HCT116 (cell line): ENCODE measurements at regions not wholly inside any gene's neighbourhood (a gene's known extent, or its start where the extent isn't known, plus 50 kb on each side); places are given as distances from the start of the nearest gene placed in this dataset.

Source experiments
- ATAC-seq: fragments of 200-7000 bp; cut with Tn5 transposase; 2 replicates; pipeline ENCODE4 v1.9.1; 2020; ENCODE audit warnings: mild to moderate bottlenecking, moderate library complexity
- BruUV-seq: library from RNA; stranded (reverse); fragments of 400-500 nt; replicated peaks from 2 replicates; lab custom pipeline; 2021; lab: Mats Ljungman, UMichigan
- CTCF ChIA-PET: fragments of 300-600 bp; sonication (Branson Sonifier 250); formaldehyde crosslinking; loops from one replicate; lab custom pipeline; 2021; ENCODE audit warnings: antibody characterized with exemption; lab: Charles Lee
- POLR2A ChIA-PET: fragments of 300-600, 350-600 bp; sonication (Branson Sonifier 250); formaldehyde crosslinking; loops from one replicate; lab custom pipeline; 2021; ENCODE audit warnings: antibody characterized with exemption; lab: Charles Lee
- RAD21 ChIA-PET, 2 experiments: fragments of 300-600 bp; sonication (Branson Sonifier 250); formaldehyde crosslinking; loops; one replicate each; lab custom pipeline; 2023; ENCODE audit warnings: low total read pairs in 2 of 2; ENCODE audit not compliant: uncharacterized antibody in 2 of 2, unreplicated experiment in 2 of 2, low non-redundant PET in 1 of 2; lab: Charles Lee
- DNase-seq: peaks from one replicate; pipeline ENCODE4 v3.0.0-alpha.2; 2010; ENCODE audit warnings: low read depth, low spot score
- H2AFZ ChIP-seq: fragments of 200-600 bp; shearing (Covaris generic), sonication (generic); 2 replicates; pipeline ENCODE4 v1.6.1; 2017; ENCODE audit warnings: low read depth, mixed run types, mixed read lengths, antibody characterized with exemption, low read length; ENCODE audit not compliant: poor library complexity, severe bottlenecking
- H3K27ac ChIP-seq: 2 replicates; pipeline ENCODE4 v1.5.1; 2012; ENCODE audit warnings: low read depth, low read length
- H3K27me3 ChIP-seq: fragments of 200-600 bp; sonication (generic); 2 replicates; pipeline ENCODE4 v1.6.1; 2016; ENCODE audit warnings: mixed run types, low read length, mixed read lengths; ENCODE audit not compliant: insufficient read depth
- H3K36me3 ChIP-seq, 2 experiments: fragments of 200-500 bp in 1 of 2; fragments of 200-600 bp in 1 of 2; sonication (Bioruptor generic) in 1 of 2; sonication (generic) in 1 of 2; 2 replicates each; pipeline versions ENCODE4 v1.5.1 to v1.6.1; 2014 to 2016; ENCODE audit warnings: low read length in 2 of 2, inconsistent platforms in 1 of 2, mixed read lengths in 1 of 2, mixed run types in 1 of 2; ENCODE audit not compliant: insufficient read depth in 2 of 2, control insufficient read depth in 1 of 2
- H3K4me1 ChIP-seq, 2 experiments: fragments of 200-600 bp in 1 of 2; sonication (generic) in 1 of 2; 2 replicates each; pipeline versions ENCODE4 v1.5.1 to v1.6.1; 2012 to 2017; ENCODE audit warnings: low read length in 2 of 2, inconsistent platforms in 1 of 2, mild to moderate bottlenecking in 1 of 2, mixed read lengths in 1 of 2, mixed run types in 1 of 2, moderate library complexity in 1 of 2; ENCODE audit not compliant: insufficient read depth in 2 of 2, control insufficient read depth in 1 of 2
- H3K4me2 ChIP-seq: fragments of 200-600 bp; sonication (generic); 2 replicates; pipeline ENCODE4 v1.6.1; 2017; ENCODE audit warnings: mixed run types, low read length, mixed read lengths
- H3K4me3 ChIP-seq, 2 experiments: fragments of 200-600 bp in 1 of 2; sonication (generic) in 1 of 2; replicated peaks in 1 of 2; 2 replicates each; pipeline ENCODE4 v1.5.1; 2011 to 2016; ENCODE audit warnings: low read length in 2 of 2, control low read depth in 1 of 2, low read depth in 1 of 2, mild to moderate bottlenecking in 1 of 2, mixed read lengths in 1 of 2, mixed run types in 1 of 2
- H3K79me2 ChIP-seq: fragments of 200-600 bp; sonication (generic); 2 replicates; pipeline ENCODE4 v1.6.1; 2017; ENCODE audit warnings: mild to moderate bottlenecking, mixed run types, low read length, moderate library complexity, mixed read lengths; ENCODE audit not compliant: insufficient read depth
- H3K9ac ChIP-seq: fragments of 200-600 bp; sonication (generic); 2 replicates; pipeline ENCODE4 v1.6.1; 2016; ENCODE audit warnings: low read length, mixed read lengths
- H3K9me2 ChIP-seq: fragments of 200-600 bp; sonication (generic), shearing (Covaris generic); 2 replicates; pipeline ENCODE4 v1.6.1; 2017; ENCODE audit warnings: mixed run types, mild to moderate bottlenecking, moderate library complexity; ENCODE audit not compliant: insufficient read depth
- H3K9me3 ChIP-seq, 2 experiments: fragments of 200-500 bp in 1 of 2; fragments of 200-600 bp in 1 of 2; sonication (Bioruptor generic) in 1 of 2; sonication (generic) in 1 of 2; 2 replicates each; pipeline ENCODE4 v1.6.1; 2014 to 2017; ENCODE audit warnings: low read length in 2 of 2, mixed read lengths in 2 of 2, inconsistent platforms in 1 of 2, low read depth in 1 of 2, mild to moderate bottlenecking in 1 of 2, mixed run types in 1 of 2, moderate library complexity in 1 of 2; ENCODE audit not compliant: control insufficient read depth in 1 of 2, insufficient read depth in 1 of 2
- H4K20me1 ChIP-seq: fragments of 200-600 bp; sonication (generic), shearing (Covaris generic); 2 replicates; pipeline ENCODE4 v1.6.1; 2017; ENCODE audit warnings: mixed run types, mild to moderate bottlenecking, moderate library complexity; ENCODE audit not compliant: insufficient read depth
- EZH2phosphoT487 ChIP-seq: fragments of 200-600 bp; IDR thresholded peaks from 2 replicates; pipeline ENCODE4 v1.6.1; 2018; ENCODE audit warnings: antibody characterized with exemption, borderline replicate concordance
- POLR2AphosphoS5 ChIP-seq: IDR thresholded peaks from 2 replicates; pipeline ENCODE4 v1.6.1; 2011; ENCODE audit warnings: mild to moderate bottlenecking, low read depth, low read length, moderate library complexity
- SRF ChIP-seq: IDR thresholded peaks from 2 replicates; pipeline ENCODE4 v1.6.1; 2012; ENCODE audit warnings: low read depth
- ZNF274 ChIP-seq: fragments of 200-500 bp; sonication (Bioruptor generic); IDR thresholded peaks from 2 replicates; pipeline ENCODE4 v1.6.1; 2014; ENCODE audit warnings: mild to moderate bottlenecking, low read depth, low read length, inconsistent platforms
- intact Hi-C: fragments of 100-400 bp; cut with micrococcal nuclease; formaldehyde crosslinking; loops from 2 replicates; pipeline ENCODE4 v1.10.0; 2022
- TF ChIP-seq, protein P1 (sequence below): IDR thresholded peaks from 2 replicates; pipeline ENCODE4 v1.6.1; 2012; ENCODE audit warnings: low read depth

DNA sequence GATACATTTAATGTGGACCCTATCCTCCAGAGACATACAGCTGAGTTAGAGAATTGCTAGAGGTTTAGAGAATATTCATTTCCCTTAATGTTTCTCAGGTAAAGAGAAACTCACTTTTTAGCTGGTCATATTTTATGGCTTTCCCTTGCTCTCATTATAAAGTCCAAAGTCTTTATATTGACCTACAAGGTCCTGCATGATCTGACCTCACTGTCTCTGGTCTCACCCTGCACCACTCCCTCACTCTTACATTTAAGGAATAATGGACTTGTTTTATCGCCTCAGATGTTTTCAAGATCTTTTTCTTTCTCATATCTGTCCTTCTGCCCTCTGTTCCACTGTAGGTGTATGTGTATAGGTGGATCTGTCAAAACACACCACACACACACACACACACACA, 597.3 kb downstream of the PLCL1 start:
- RAD21 ChIA-PET: no interaction called here
- no peak for ATAC-seq

DNA sequence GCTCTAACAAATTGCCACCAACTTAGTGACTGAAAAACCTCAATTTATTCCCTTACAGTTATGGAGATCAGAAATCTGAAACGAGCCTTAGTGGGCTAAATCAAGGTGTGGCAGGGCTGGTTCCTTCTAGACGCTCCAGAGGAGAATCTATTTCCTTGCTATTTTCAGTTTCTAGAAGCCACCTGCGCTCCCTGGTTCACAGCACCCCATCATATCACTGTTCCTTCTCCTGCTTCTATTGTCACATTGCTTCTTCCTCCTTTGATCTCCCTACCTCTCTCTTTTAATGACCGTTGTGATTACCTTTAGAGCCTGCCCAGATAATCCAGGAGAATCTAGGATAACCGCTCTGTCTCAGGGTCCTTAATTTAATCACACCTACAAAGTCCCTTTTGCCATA, 596.6 kb downstream of the PLCL1 start:
- Histone ChIP-seq H3K27ac (no peak overlapping the region), H3K4me3 (no peak overlapping the region), H3K27me3 (0 out of 2 replicates have a peak, but pooled peaks cover 13% of the 10 kb centered on the region), H3K36me3 (no peaks in the 10 kb centered on the region), H2AFZ (no peak overlapping the region), H4K20me1 (no peaks in the 10 kb centered on the region), H3K9me2 (no peaks in the 10 kb centered on the region), H3K9ac (no peak overlapping the region), H3K4me1 (no peaks in the 10 kb centered on the region), H3K9me3 (no peaks in the 10 kb centered on the region), H3K79me2 (no peaks in the 10 kb centered on the region), H3K4me2 (no peak overlapping the region)
- intact Hi-C loops: no loop called here
- BruUV-seq: no TSS peak
- no peak for DNase-seq
- ChIA-PET CTCF (no interaction called here), POLR2A (no interaction called here), RAD21 (no interaction called here)
- ATAC-seq: no peak
- no peak for TF ChIP-seq POLR2AphosphoS5

More for the DNA sequence above, 597.3 kb downstream of the PLCL1 start:
- Histone ChIP-seq H3K79me2 (no peaks in the 10 kb centered on the region), H3K27me3 (0 out of 2 replicates have a peak, but pooled peaks cover 13% of the 10 kb centered on the region), H3K27ac (no peak overlapping the region), H3K4me2 (no peak overlapping the region), H2AFZ (no peak overlapping the region), H3K4me1 (no peaks in the 10 kb centered on the region), H3K36me3 (no peaks in the 10 kb centered on the region), H3K9me2 (no peaks in the 10 kb centered on the region), H3K9ac (no peak overlapping the region), H3K9me3 (no peaks in the 10 kb centered on the region), H3K4me3 (no peak overlapping the region), H4K20me1 (no peaks in the 10 kb centered on the region)
- TF ChIP-seq, protein P1, sequence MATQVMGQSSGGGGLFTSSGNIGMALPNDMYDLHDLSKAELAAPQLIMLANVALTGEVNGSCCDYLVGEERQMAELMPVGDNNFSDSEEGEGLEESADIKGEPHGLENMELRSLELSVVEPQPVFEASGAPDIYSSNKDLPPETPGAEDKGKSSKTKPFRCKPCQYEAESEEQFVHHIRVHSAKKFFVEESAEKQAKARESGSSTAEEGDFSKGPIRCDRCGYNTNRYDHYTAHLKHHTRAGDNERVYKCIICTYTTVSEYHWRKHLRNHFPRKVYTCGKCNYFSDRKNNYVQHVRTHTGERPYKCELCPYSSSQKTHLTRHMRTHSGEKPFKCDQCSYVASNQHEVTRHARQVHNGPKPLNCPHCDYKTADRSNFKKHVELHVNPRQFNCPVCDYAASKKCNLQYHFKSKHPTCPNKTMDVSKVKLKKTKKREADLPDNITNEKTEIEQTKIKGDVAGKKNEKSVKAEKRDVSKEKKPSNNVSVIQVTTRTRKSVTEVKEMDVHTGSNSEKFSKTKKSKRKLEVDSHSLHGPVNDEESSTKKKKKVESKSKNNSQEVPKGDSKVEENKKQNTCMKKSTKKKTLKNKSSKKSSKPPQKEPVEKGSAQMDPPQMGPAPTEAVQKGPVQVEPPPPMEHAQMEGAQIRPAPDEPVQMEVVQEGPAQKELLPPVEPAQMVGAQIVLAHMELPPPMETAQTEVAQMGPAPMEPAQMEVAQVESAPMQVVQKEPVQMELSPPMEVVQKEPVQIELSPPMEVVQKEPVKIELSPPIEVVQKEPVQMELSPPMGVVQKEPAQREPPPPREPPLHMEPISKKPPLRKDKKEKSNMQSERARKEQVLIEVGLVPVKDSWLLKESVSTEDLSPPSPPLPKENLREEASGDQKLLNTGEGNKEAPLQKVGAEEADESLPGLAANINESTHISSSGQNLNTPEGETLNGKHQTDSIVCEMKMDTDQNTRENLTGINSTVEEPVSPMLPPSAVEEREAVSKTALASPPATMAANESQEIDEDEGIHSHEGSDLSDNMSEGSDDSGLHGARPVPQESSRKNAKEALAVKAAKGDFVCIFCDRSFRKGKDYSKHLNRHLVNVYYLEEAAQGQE: no peak
- TF ChIP-seq ZNF274 (no peak), SRF (no peak), EZH2phosphoT487 (no peak)
- ChIA-PET CTCF (no interaction called here), POLR2A (no interaction called here)
- DNase-seq: no peak
- intact Hi-C loops: no loop called here
- no TSS peak for BruUV-seq
